H9 (cell line): ENCODE measurements at regions not wholly inside any gene's neighbourhood (a gene's known extent, or its start where the extent isn't known, plus 50 kb on each side); places are given as distances from the start of the nearest gene placed in this dataset.

Experiments used
- DNase-seq: peaks from one replicate; pipeline ENCODE4 v3.0.0-alpha.2; 2017
- H2AFZ ChIP-seq: one replicate; pipeline ENCODE4 v1.6.1; 2013; ENCODE audit warnings: mild to moderate bottlenecking, low read length, control low read depth, moderate library complexity
- H2AK5ac ChIP-seq: 2 replicates; pipeline ENCODE4 v1.6.1; 2013; ENCODE audit warnings: low read length, control low read depth, mixed read lengths; ENCODE audit not compliant: insufficient read length
- H2BK120ac ChIP-seq: one replicate; pipeline ENCODE4 v1.6.1; 2013; ENCODE audit warnings: low read depth, mild to moderate bottlenecking, low read length, control low read depth, inconsistent platforms; ENCODE audit not compliant: poor library complexity, severe bottlenecking
- H2BK12ac ChIP-seq: 2 replicates; pipeline ENCODE4 v1.6.1; 2013; ENCODE audit warnings: low read length, control low read depth, mixed read lengths, low read depth; ENCODE audit not compliant: insufficient read length
- H2BK15ac ChIP-seq: 2 replicates; pipeline ENCODE4 v1.6.1; 2013; ENCODE audit warnings: low read depth, low read length, control low read depth
- H2BK20ac ChIP-seq: one replicate; pipeline ENCODE4 v1.6.1; 2013; ENCODE audit warnings: low read depth, mild to moderate bottlenecking, low read length, control low read depth, inconsistent platforms; ENCODE audit not compliant: poor library complexity, severe bottlenecking
- H2BK5ac ChIP-seq: 2 replicates; pipeline ENCODE4 v1.6.1; 2013; ENCODE audit warnings: low read length, control low read depth, mixed read lengths; ENCODE audit not compliant: insufficient read length
- H3K14ac ChIP-seq: 2 replicates; pipeline ENCODE4 v1.6.1; 2013; ENCODE audit warnings: low read length, control low read depth; ENCODE audit not compliant: insufficient read depth
- H3K18ac ChIP-seq: 2 replicates; pipeline ENCODE4 v1.6.1; 2013; ENCODE audit warnings: low read depth, mild to moderate bottlenecking, mixed read lengths, low read length, control low read depth; ENCODE audit not compliant: insufficient read length
- H3K23ac ChIP-seq: 2 replicates; pipeline ENCODE4 v1.6.1; 2013; ENCODE audit warnings: low read length, control low read depth, mixed read lengths, low read depth; ENCODE audit not compliant: insufficient read length
- H3K23me2 ChIP-seq: 2 replicates; pipeline ENCODE4 v1.6.1; 2013; ENCODE audit warnings: low read depth, mild to moderate bottlenecking, mixed read lengths, low read length, control low read depth; ENCODE audit not compliant: insufficient read length, poor library complexity, severe bottlenecking
- H3K27ac ChIP-seq: 2 replicates; pipeline ENCODE4 v1.5.1; 2013; ENCODE audit warnings: low read length, control low read depth, mixed read lengths, low read depth; ENCODE audit not compliant: insufficient read length
- H3K27me3 ChIP-seq: 2 replicates; pipeline ENCODE4 v1.6.1; 2013; ENCODE audit warnings: low read length, control low read depth, inconsistent platforms; ENCODE audit not compliant: insufficient read depth
- H3K4ac ChIP-seq: 2 replicates; pipeline ENCODE4 v1.6.1; 2013; ENCODE audit warnings: low read depth, mild to moderate bottlenecking, control low read depth, inconsistent platforms, low read length, moderate library complexity
- H3K4me1 ChIP-seq: 2 replicates; pipeline ENCODE4 v1.6.1; 2013; ENCODE audit warnings: low read length, control low read depth, inconsistent platforms; ENCODE audit not compliant: insufficient read depth
- H3K4me2 ChIP-seq: 2 replicates; pipeline ENCODE4 v1.6.1; 2013; ENCODE audit warnings: low read length, control low read depth, mixed read lengths; ENCODE audit not compliant: insufficient read length, insufficient read depth
- H3K56ac ChIP-seq: 2 replicates; pipeline ENCODE4 v1.6.1; 2013; ENCODE audit warnings: low read depth, mild to moderate bottlenecking, mixed read lengths, low read length, control low read depth; ENCODE audit not compliant: insufficient read length
- H3K79me1 ChIP-seq: 2 replicates; pipeline ENCODE4 v1.6.1; 2013; ENCODE audit warnings: low read depth, mild to moderate bottlenecking, moderate library complexity, low read length, control low read depth, inconsistent platforms; ENCODE audit not compliant: insufficient read depth, poor library complexity, severe bottlenecking
- H3K79me2 ChIP-seq: 2 replicates; pipeline ENCODE4 v1.6.1; 2013; ENCODE audit warnings: low read length, control low read depth, inconsistent platforms; ENCODE audit not compliant: insufficient read depth
- H3K9ac ChIP-seq: 2 replicates; pipeline ENCODE4 v1.6.1; 2013; ENCODE audit warnings: low read length, control low read depth, mixed read lengths; ENCODE audit not compliant: insufficient read length; ENCODE audit errors: extremely low read depth
- H3K9me3 ChIP-seq: one replicate; pipeline ENCODE4 v1.6.1; 2013; ENCODE audit warnings: low read depth, low read length, inconsistent platforms; ENCODE audit not compliant: control insufficient read depth
- H3T11ph ChIP-seq: one replicate; pipeline ENCODE4 v1.6.1; 2013; ENCODE audit warnings: mild to moderate bottlenecking, low read length, control low read depth, inconsistent platforms
- H4K20me1 ChIP-seq: one replicate; pipeline ENCODE4 v1.6.1; 2013; ENCODE audit not compliant: control insufficient read depth, insufficient read length, insufficient read depth
- H4K5ac ChIP-seq: 2 replicates; pipeline ENCODE4 v1.6.1; 2013; ENCODE audit warnings: low read depth, mild to moderate bottlenecking, mixed read lengths, low read length, control low read depth; ENCODE audit not compliant: insufficient read length
- H4K8ac ChIP-seq: replicated peaks from 2 replicates; pipeline ENCODE4 v1.6.1; 2013; ENCODE audit warnings: low read length, control low read depth, mixed read lengths, low read depth; ENCODE audit not compliant: insufficient read length
- H4K91ac ChIP-seq: 2 replicates; pipeline ENCODE4 v1.6.1; 2013; ENCODE audit warnings: low read depth, mild to moderate bottlenecking, moderate library complexity, mixed read lengths, low read length, control low read depth; ENCODE audit not compliant: insufficient read length
- H3K27ac Mint-ChIP-seq, 3 experiments: 2 replicates in 2 of 3; 3 replicates in 1 of 3; pipeline ENCODE4 v1.8.0; 2020 to 2021; ENCODE audit warnings: mixed read lengths in 3 of 3, mild to moderate bottlenecking in 1 of 3, moderate library complexity in 1 of 3
- H3K27me3 Mint-ChIP-seq: 2 replicates; pipeline ENCODE4 v1.8.0; 2021; ENCODE audit warnings: low read depth, mild to moderate bottlenecking, moderate library complexity, mixed read lengths
- H3K36me3 Mint-ChIP-seq, 3 experiments: 2 replicates in 2 of 3; 3 replicates in 1 of 3; pipeline ENCODE4 v1.8.0; 2020 to 2021; ENCODE audit warnings: low read depth in 3 of 3, mixed read lengths in 3 of 3; ENCODE audit not compliant: insufficient read depth in 1 of 3
- H3K4me1 Mint-ChIP-seq, 2 experiments: 2 replicates each; pipeline ENCODE4 v1.8.0; 2020; ENCODE audit warnings: mixed read lengths in 2 of 2
- H3K4me3 Mint-ChIP-seq, 2 experiments: 2 replicates in 1 of 2; 3 replicates in 1 of 2; pipeline ENCODE4 v1.8.0; 2020 to 2021; ENCODE audit warnings: mild to moderate bottlenecking in 2 of 2, mixed read lengths in 2 of 2, moderate library complexity in 1 of 2
- H3K9me3 Mint-ChIP-seq, 2 experiments: 2 replicates in 1 of 2; 3 replicates in 1 of 2; pipeline ENCODE4 v1.8.0; 2020; ENCODE audit warnings: mild to moderate bottlenecking in 2 of 2, mixed read lengths in 2 of 2, moderate library complexity in 1 of 2
- CTCF ChIP-seq: fragments of 200-600 bp; sonication (generic); conservative IDR thresholded peaks from 3 replicates; pipeline ENCODE4 v1.8.0; 2021; ENCODE audit warnings: antibody characterized with exemption, mild to moderate bottlenecking
- WGBS: extraction: QIAGEN DNeasy Blood & Tissue Kit; methylation state at CpG from one replicate; pipeline ENCODE4 v1.1.7; 2013; ENCODE audit warnings: missing lambda C conversion rate, low lambda C conversion rate, mixed read lengths; ENCODE audit not compliant: insufficient read length; ENCODE audit errors: extremely low coverage; 5-methylcytosine and 5-hydroxymethylcytosine counted together

GRCh38 chr2:198494931-198495330, 690.5 kb downstream of the PLCL1 start:
- Histone ChIP-seq H3K4me2 (no peak overlapping the region), H2AFZ (no peak overlapping the region), H3K27me3 (no peaks in the 10 kb centered on the region), H3K14ac (no peak overlapping the region), H3T11ph (no peak overlapping the region), H3K23me2 (no peaks in the 10 kb centered on the region), H4K8ac (no peak overlapping the region), H3K9ac (no peak overlapping the region), H2BK120ac (no peak overlapping the region), H3K9me3 (no peaks in the 10 kb centered on the region), H3K56ac (no peak overlapping the region), H4K5ac (no peak overlapping the region), H2BK12ac (no peak overlapping the region), H2BK15ac (no peak overlapping the region), H2BK5ac (no peak overlapping the region), H4K20me1 (no peaks in the 10 kb centered on the region), H4K91ac (no peak overlapping the region), H3K79me1 (no peaks in the 10 kb centered on the region), H3K4me1 (peaks cover 2% of the 10 kb centered on the region; the same call in 1 of the 2 replicates), H3K27ac (no peak overlapping the region), H3K4ac (no peak overlapping the region), H3K18ac (no peak overlapping the region), H3K23ac (no peak overlapping the region), H2BK20ac (no peak overlapping the region), H3K79me2 (no peaks in the 10 kb centered on the region), H2AK5ac (no peak overlapping the region)
- H3K4me1 Mint-ChIP-seq: peaks cover 22 to 25% of the 10 kb centered on the region in 2 experiments
- no peaks in the 10 kb centered on the region for H3K36me3 Mint-ChIP-seq
- WGBS: no CpG with 5 or more reads among the region's 1 CpG
- no peak for TF ChIP-seq CTCF
- no peaks in the 10 kb centered on the region for H3K27me3 Mint-ChIP-seq
- no peaks in the 10 kb centered on the region for H3K9me3 Mint-ChIP-seq
- no peak overlapping the region for H3K27ac Mint-ChIP-seq
- H3K4me3 Mint-ChIP-seq: no peak overlapping the region
- no peak for DNase-seq
